Midbrain (tissue), 1 donor: ENCODE measurements at regions not wholly inside any gene's neighbourhood (a gene's known extent, or its start where the extent isn't known, plus 50 kb on each side); places are given as distances from the start of the nearest gene placed in this dataset.

ENCODE experiments used
- DNase-seq: peaks from one replicate; lab custom pipeline; 2025; lab: John Stamatoyannopoulos, UW

DNA sequence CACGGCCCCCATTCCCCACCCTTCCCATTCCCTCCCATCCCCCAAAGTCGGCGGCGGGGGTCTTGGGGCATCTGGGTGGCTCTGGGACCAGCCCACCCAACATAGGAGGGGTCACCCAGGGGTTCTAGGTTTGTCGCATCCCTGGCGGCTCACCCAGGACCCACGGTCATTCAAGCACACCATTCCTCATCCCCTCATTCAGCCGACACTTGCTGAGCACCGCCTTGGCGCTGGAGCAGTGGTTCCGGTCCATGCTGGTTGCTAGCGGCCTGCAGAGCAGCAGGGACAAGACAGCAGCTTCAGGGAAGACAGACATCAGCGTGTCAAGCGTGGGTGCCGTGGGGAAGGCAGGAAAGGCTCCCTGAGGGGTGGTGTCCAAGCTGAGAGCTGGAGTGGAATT lies 50.5 kb upstream of the OTOS start:
- DNase-seq: no peak

DNA sequence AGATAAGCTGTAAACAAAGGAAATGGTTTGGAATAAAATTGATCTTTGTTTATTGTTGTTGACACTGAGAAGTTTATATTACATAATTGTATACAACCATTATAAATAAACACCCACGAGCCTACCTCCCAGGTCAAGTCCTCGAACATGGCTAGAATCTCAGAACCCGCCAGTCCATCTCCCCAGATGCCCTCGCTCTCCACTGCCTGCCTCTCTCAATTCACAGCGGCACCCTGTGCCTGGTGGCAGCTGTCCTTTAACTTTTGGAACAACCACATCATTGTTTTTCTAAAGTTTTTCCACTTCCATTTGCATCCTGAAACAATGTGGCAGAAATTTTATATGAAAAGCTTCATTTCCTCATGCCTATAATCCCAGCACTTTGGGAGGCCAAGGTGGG lies 52.2 kb upstream of the OTOS start:
- no peak for DNase-seq

DNA sequence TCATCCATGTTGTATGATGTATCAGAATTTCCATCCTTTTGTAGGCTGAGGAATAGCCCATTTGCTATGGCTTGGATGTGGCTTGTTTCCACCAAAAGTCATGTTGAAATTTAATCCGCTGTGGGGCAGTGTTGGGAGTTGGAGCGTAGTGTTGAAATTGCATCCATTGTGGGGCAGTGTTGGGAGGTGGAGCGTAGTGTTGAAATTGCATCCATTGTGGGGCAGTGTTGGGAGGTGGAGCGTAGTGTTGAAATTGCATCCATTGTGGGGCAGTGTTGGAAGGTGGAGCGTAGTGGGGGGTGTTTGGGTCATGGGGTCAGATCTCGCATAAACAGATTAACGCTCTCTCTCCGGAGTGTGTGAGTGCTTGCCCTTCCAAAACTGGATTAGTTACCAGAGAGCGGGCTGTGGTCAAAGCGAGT lies 53.9 kb upstream of the OTOS start:
- DNase-seq: peak; percentile 24

DNA sequence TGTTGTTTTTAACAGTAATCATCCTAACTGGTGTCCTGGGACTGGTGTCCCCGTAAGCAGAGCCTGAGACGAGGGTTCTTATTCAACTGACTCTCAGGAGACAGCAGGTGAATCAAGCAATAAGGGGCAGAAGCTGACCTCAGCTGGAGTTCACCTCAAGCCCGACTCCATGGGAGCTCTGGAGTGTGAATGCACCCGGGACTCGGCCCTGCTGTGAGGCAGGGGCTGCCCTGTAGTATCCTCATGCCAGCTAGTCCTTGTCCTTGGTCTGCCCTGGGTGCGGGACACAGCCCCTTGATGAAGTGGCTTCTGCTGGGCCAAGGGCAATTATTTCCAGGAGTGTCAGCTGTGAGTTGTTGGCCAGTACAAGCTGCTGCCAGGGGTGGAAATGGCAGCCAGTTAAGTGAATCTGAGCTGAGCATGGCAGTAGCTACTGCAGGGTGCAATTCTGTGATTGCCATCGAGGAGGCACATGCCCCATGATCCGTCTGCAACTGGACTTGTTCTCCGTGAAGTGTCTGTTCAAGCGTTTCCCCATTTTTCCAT lies 54.9 kb upstream of the OTOS start:
- no peak for DNase-seq

DNA sequence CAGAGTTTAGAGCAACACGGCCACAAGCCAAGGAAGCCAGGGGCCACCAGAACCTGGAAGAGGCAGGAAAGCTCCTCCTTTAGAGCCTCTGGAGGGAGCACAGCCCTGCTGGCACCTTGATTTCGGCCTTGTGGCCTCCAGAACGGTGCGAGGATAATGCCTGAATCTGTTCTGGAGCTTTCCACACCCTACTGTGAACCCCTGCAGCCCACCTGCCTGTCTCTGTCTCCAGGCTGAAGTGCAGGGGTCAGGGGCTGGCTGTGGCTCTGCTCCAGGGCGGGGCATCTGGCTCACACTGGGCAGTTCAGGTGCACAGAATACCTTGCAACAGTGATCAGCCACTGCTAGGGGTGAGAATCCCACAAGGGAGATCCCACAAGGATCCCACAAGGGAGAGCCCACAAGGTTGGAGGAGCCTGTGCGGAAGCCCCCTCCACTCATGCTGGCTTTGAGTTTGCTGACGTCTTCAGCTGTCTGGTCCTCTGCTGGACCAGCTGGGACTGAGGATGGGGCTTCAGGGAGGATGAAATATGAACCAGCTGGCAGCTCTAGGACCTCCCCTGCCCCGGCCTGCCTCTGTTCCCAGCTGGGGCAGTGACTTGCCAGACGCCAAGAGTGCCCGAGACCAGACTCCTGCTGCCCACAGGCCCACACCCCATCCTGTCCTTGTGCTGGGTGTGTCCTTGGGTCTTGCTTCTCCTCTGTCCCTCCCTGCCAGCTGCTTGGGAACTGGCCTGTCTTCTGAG lies 56.4 kb upstream of the OTOS start:
- DNase-seq: no peak

DNA sequence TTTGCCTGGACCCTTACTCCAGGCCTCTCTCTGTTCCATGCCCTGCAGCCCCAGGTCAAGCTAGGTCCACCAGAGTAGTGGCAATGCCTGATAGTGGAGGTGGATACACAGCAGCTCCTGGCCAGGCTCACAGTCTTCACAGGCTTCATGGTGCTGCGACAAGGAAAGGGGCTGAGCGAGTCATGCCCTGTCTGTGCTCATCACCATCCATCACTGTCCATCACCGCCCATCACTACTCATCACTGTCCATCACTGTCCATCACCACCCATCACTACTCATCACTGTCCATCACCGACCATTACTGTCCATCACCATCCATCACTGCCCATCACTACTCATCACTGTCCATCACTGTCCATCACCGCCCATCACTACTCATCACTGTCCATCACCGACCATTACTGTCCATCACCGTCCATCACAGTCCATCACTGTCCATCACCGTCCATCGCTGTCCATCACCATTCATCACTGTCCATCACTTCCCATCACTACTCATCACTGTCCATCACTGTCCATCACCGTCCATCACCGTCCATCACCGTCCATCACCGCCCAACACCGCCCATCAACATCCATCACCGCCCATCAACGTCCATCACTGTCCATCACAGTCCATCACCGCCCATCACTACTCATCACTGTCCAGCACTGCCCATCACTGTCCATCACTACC lies 57.1 kb upstream of the OTOS start:
- no peak for DNase-seq

DNA sequence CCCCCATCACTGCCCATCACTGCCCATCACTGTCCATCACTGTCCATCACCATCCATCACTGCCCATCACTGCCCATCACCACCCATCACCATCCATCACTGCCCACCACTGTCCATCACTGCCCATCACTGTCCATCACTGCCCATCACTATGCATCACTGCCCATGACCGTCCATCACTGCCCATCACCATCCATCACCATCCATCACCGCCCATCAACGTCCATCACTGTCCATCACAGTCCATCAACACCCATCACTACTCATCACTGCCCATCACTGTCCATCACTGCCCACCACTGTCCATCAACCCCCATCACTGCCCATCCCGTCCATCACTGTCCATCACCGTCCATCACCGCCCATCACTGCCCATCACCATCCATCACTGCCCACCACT lies 57.8 kb upstream of the OTOS start:
- DNase-seq: no peak

DNA sequence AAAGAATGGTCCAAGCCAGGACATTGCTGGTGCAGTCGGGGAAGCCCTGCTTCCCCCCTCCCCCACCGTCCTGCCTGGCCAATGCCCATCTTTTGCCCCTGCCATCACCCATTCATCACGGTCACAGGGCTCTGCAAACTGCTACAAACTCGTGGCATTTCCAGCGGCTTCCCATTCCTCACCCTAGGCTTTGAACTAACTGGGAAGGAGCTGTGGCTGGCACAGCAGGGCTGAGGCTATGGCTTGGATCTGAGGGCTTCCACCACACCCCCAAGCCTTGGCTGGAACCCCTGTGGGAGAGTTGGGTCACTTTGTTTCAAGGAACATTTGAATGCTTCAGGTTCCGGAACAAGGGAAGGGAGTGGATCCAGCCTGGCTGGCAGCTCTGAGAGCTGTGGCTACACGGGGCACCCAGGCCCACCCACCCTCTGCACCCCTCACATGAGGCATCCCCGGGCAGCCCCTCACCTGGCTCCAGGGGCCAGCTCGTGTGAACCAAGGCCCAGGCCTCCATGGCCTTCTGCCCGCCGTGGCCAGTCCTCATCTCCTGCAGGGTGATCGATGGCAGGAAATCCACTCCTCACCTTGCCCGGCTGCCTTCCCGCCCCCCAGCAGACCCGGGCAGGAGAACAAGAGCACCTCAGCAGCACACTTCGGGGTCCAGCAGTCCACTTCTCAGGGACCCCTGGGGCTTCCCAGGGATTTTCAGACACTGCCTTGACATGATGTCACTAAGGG lies 58.8 kb upstream of the OTOS start:
- DNase-seq: no peak

DNA sequence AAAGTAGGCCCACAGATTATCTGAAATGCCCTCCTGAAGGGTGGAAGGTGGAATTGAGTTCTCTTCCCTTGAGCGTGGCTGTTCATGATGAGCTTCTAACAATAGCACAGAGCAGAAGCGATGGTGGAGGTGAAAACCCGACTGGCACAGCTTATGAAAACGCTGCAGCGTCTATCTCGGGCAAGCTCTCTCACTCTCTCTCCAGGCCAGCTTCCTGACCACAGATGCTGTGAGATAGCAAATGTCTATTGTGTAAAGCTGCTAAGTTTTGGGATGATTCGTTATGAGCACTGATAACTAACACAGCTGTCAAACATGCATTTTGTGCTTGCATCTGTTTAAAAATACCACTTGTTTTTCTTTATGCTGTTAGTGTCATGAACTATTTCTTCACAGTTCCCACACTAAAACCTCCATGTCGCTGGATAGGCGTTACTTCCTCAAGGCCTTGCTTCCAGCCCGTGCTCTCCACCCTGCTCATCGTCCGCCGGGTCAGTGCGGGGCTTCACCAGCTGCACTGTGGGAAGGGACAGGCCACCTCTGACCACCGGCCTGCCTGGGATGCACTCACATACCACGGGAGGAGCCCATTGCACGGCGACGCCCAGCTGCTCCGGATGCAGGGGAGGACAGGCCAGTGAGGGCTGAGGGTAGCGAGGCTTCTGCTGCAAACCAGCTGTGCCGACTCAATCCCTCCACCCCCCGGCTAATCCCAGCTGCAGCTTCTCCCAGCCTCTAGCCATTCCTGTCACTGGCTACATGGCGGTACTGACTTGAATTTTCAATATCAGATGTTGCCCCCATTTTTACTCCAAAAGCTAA lies 60.0 kb upstream of the OTOS start:
- DNase-seq: no peak

DNA sequence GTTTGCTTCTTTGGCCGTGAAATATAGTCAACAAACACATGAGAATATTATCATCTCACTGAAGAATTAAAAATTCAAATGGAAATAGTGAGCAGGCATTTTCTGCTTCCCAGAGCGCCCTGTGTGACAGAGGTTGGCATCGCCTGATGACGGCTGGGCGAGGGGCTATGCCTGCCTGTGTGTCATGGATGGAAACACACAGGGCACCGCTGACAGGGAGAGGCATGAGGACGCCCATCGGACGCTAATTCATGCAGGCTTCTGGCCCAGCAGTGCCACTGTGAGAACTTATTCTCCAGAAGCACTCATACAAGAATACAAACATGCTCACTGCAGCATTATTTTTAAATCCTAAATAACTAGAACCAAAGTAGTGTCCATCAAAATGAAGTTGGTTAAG lies 61.4 kb upstream of the OTOS start:
- DNase-seq: no peak

DNA sequence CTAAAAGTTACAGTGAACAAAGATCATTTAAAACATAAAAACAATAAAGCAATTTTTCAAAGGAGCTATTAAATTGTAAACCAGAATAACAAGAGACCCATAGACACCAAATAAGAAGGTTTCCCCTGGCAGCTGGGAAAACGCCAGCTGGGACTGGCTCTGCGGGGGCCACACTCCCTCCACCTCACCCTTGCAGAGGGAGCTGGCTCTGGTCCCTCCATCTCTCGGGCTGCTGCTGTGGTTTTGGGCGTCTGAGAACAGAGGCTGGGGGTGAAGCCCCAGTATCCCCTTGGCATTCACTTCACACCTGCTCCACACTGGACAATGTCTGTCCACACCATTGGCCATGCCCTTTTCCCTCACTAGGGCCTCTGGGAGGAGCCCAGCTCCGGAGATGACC lies 62.1 kb upstream of the OTOS start:
- DNase-seq: no peak

DNA sequence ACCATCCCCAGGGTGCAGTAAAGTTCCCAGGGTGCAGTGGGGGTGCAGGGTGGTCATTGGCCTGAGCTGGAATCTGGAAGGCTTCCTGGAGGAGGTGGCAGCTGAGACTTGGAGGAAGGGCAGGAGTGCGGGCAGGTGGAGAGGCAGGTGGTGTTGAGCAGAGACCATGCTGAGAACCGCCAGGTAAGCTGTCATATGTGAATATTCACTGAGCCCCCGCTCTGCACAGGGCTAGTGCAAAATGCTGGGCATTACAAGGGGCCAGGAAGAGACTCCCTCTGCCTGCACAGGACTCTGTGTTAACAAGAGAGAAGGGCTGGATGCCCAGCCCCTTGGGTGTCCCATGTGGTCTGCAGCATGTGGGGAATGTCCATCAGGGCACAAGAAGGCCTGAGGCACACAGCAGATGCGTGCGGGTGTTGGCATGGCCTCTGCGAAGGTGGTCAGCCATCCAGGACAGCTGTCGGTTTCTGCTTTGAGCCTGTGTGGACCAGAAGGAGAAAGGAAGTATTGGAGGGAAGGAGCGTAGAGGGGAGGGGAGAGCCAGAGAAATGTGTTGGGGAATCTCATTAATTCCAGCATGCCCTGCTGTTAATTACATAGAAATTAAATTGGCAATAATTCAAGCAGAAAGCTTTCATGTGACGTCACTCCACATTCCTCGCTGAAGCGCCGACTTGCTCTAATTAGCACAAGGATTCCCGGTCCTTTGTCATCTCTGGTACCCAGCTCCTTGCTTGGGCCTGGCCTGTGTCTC lies 62.8 kb upstream of the OTOS start:
- no peak for DNase-seq

DNA sequence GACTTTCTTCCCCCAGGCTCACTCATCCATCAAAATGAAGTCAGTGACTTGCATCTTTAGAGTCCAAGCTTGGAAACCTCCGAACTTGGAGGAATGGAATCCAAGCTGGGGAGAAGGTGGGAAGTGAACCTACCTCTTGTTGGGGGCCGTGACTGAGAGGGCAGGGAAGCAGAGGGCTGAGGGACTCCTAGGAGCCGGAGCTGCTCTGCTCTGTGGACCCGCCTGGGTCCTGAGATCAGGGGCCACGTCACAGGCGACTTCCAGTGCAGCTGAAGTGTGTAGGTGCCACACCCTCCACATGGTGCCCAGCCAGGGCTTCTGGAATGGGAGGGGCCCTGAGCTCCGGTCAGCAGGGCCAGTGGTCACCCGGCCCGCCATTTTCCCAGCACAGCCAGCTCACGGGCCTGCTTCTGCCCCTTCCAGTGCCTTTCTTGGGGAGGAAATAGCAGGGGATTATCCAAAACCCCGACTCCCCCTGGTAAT lies 63.4 kb upstream of the OTOS start:
- no peak for DNase-seq

DNA sequence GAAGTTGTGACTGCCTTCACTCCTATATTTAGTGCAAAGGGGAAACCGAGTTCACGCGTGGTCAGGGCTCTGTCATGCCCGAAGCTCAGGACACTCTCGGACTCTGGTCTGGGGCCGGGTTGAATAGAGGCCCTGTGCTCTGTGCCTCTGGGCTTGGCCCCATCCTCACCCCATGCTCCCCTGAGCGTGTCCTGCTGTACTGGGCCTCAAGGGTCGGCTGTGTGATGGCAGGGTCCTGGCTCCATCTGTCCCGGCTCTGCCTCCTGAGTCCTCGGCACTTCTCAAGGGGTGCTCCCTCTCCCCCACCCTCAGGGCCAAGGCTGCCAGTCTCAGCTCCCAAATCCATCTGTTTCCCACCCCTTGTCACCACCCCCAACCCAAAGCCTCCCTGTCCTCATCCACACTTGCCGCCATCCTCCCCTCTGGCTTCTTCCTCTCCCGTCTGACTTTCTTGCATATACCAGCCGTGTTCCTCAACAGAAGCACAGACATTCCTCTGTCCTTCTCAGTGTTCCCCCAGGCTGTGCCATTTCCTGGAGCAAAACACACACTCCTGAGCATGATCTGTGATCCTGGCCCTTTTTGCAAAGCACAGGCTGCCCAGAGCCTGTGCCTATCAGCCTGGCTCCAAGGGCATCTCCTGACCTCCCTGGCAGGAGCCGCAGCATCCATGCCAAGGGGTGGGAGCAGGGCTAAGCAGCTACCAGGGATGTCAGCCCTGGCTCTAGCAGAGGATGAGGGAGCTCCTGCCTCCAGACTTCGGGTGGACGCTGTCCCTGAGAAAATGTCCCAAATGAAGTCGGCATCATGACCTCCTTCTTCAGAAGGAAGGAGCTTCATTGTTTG lies 64.2 kb upstream of the OTOS start:
- no peak for DNase-seq

DNA sequence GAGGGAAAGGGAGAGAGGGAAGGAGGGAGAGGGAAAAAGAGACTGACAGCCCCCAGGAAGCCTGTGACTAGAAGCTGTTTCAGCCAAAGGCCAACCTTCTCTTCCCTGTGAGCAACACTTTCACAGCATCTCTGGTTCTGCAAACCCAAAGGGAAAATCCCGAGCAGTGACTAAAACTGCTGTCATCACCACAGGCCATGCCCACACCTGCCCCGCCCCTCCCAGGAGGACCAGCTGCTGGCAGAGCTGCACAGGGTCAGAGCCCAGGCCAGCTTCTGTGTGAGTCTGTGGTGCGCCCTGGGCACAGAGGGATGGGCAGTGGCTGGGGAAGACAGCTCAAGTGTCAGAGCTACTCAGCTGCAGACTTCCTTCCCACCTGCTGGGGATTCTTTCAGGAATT lies 64.9 kb upstream of the OTOS start:
- DNase-seq: no peak

DNA sequence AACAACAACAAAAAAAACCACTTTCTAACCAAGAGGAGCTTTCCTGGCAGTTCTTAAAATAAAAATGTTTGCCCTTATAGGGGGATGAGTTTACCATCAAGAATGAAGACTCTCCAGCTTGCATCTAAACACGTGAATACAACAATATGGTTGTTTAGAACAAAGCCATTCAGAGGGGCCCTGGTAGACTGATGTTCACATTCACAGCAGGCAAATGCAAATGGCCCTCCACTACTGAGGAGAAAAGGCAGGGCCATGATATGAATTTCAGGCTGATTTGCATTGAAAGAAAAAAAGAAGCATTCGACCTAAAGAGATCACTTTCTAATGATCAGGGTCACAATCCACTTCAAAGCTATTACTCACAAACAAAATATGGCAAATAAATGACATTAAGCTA lies 65.3 kb upstream of the OTOS start:
- no peak for DNase-seq

DNA sequence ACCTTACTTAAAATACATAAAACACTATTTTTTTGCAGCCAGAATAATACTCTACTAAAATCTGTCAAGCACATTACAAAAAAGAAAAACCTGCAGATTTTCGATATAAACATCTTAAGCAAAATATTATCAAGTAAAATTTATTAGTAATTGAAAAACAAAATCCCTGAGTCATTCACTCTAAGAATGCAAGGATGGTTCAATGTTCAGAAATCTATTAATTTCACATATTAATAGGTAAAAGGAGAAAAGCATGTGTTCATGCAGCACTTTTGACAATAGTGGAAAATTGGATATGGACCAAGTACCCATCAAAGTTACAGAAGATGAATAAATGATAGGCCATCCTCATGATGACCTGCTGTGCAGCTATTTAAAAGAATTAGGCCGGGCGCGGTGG lies 66.2 kb upstream of the OTOS start:
- DNase-seq: no peak

DNA sequence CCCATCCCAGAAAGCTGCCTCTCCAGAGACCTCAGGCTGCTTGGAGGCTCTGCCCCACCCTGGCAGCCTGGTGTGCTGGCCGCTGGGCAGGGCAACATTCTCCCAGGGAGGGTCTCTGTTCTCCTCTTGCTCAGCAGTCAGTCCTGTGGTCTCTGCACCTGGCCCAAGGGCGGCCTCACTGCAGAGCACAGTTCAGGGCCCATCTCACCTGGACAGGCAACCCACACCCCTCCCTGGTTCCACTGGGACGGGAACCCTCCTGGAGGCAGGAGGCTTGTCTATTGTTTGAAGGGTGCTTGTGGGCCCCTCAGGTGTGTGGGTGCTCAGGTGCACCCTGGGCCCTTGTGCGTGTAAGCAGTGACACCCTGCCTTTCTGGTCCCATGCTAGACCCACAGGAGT lies 67.2 kb upstream of the OTOS start:
- DNase-seq: no peak

DNA sequence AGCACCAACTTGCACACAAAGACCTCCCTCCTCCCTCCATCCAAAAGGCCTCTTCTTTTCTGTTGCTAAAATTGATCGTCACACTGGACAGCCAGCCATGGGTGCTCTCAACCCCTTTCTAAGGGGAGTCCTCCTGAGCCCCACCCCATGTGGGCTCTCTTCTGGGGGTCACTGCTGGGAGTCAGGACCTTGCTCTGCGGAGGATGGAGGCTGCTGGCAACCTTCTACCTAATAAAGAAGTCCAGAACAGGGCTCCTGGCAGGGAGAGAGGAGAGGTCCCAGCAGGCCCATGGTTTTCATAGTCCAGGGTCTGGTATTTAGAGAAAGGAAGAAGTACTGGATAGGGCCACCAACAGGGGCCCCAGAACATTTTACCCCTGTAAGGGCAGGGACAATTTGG lies 67.6 kb upstream of the OTOS start:
- DNase-seq: no peak

DNA sequence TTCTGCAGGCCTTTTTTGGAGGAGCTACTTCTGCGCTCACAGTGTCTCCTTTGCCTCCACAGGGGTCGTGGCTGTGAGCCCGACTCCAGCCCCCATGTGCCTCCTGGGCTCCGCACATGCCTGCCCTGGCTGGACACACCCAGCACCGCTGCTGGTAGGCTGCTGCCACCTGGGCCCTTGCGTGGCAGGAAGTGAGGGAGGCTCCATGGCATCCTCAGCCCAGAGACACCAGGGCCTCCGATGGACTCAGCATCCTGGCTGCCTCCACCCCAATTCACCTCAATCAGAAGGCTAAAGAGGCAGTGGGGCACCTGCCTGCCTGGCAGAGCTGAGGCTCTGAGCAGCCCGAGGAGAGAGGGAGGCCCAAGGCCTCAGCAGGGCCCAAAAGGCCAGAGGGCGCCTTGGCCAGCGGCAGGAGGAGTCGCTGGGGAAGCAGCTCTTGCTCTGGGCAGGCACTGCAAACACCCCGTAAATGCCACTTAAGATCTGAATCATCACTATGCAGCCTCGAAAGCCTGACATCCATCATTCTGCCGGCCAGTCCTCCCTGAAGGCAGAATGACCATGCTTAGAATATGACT lies 68.3 kb upstream of the OTOS start:
- DNase-seq: no peak
